NCI-H187 treated with DMSO at 0.1 percent for 48 hours (cell line): ENCODE measurements at regions not wholly inside any gene's neighbourhood (a gene's known extent, or its start where the extent isn't known, plus 50 kb on each side); places are given as distances from the start of the nearest gene placed in this dataset.
"Not testable (repeated sequence)": the region's sequence is repeated elsewhere in the genome, so short reads cannot be mapped to it uniquely, and the experiment has no call there.

Source experiments
- DNase-seq: peaks from one replicate; lab custom pipeline; 2025; lab: John Stamatoyannopoulos, UW

GRCh38 chr18:71075147-71075546 is 786.3 kb downstream of the SOCS6 start:
- no peak for DNase-seq

GRCh38 chr18:71068338-71068737 is 779.5 kb downstream of the SOCS6 start:
- DNase-seq = no peak

GRCh38 chr18:71049893-71050292 is 761.0 kb downstream of the SOCS6 start:
- no peak for DNase-seq

- DNase-seq = no peak
These were observed 759.0 kb downstream of the SOCS6 start for GRCh38 chr18:71047882-71048281.

GRCh38 chr18:71045331-71046065 is 756.7 kb downstream of the SOCS6 start:
- no peak for DNase-seq

- DNase-seq = no peak
These were observed 751.3 kb downstream of the SOCS6 start for GRCh38 chr18:71040161-71040560.

- no peak for DNase-seq
These were observed 749.4 kb downstream of the SOCS6 start for GRCh38 chr18:71038196-71038595.

GRCh38 chr18:71036783-71037182 is 747.9 kb downstream of the SOCS6 start:
- DNase-seq = no peak

- not testable (repeated sequence) for DNase-seq
These were observed 742.7 kb downstream of the SOCS6 start for GRCh38 chr18:71031296-71032191.

GRCh38 chr18:71030085-71030484 is 741.2 kb downstream of the SOCS6 start:
- not testable (repeated sequence) for DNase-seq

DNA sequence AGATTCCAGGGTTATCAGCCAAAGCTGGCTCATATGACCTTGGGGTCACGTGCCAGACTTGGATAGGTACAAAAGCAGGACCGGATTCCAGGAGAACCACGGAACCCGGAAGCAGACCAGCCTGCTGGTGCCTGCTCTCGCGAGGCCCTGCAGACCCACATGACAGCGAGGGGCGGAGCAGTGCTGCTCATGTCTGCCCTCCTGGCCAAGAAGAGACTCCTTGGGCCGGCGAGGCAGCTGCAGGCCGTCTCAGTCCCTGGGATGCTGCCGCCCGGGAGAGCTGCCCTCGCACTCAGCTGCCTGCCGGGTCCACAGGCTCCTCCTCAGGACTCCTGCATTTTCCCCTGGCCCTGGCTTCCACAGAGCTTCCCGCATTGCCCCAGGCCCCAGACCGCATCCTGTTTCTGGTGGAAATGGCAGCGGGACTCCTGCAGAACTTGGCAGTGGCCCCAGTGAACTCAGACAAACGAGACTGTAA is 739.5 kb downstream of the SOCS6 start:
- no peak for DNase-seq

DNA sequence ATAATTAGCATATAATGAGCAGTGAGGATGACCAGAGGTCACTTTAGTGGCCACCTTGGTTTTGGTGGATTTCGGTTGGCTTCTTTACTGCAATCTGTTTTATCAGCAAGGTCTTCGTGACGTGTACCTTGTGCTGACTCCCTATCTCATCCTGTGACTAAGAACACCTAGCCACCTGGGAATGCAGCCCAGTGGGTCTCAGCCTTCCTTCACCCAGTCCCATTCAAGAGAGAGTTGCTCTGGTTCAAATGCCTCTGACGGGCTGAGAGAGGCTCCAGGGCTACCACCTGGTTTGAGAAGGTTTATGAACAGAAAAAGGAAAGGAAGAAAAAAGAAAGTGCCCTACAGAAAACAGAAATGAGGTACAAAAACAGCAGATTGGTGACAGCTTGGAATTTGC is 738.7 kb downstream of the SOCS6 start:
- no peak for DNase-seq

DNA sequence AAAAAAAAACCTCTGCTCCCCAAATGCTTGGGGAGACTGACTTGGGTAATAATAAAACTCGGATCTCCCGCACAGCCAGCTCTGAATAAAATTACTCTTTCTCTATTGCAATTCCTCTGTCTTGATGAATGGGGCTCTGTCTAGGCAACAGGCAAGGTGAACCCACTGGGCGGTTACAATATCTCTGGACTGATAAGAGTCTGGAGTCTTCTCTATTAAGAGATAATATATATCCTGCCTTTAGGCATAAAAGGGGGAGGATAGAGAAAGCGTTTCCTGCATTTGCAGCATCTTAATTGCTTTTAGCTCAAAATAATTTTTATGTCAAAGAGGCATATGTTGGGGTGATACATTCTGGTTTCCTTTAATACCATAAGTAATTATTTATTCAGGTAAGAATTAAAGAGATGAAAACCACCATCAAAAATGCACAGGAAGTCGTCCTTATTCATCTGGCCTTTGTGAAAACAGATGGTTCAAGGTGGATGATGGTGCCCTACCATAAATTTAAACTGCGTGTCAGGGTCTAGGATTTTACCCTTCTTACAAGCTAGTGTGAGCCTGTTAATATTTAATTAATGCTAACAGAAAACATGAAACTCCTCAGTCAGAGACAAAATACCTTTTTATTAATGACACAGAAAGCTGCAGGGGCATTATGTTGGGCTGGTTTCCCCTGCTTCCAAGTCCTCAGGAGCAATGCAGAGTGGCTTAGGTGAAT is 736.8 kb downstream of the SOCS6 start:
- DNase-seq = no peak

DNA sequence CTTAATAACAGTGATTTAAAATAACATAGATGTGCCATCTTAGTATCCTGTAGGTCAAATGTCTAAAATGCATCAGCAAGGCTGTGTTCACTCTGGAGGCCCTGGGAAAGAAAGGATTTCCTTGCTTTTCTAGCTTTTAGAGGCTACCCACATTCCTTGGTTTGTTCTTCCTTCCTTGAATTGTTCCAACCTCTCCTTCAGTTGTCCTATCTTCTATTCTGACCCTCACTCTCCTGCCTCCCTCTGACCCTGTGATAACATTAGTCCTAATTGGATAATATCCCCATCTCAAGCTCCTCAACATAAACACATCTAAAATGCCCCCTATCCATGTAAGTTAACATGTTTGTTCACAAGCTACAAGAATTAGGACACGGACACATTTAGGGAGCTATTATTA is 733.5 kb downstream of the SOCS6 start:
- DNase-seq = no peak

- DNase-seq = no peak
These were observed 732.2 kb downstream of the SOCS6 start for GRCh38 chr18:71021030-71021362.

DNA sequence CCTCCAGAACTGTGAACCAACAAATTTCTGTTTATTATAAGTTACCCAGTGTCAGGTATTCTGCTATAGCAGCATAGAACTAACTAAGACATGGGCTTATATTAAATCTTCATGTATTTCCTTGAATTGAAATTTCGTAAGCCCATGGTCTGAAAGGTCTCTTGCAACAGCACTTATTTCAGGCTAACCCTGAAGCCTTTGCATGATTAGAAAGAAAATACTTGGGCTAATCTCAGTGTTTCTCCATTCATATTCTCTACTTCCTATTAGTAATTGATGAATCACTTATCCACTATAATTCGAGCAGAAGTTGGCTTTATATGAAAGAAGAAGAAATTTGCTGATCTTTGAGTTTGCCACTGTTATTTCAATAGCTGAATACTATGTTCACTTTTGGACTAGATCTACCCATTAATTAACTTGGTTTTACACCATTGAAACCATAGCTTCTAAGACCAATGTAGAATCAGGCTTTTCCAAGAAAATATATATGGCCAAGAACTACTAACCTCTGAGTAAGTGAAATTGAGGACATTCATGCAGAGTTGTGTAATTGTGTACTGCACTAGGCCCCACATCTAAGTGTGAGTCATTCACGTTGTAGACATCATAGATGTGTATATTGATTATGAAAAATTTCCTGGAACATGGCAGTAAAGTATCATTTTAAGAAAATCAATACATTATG is 731.6 kb downstream of the SOCS6 start:
- DNase-seq = no peak

DNA sequence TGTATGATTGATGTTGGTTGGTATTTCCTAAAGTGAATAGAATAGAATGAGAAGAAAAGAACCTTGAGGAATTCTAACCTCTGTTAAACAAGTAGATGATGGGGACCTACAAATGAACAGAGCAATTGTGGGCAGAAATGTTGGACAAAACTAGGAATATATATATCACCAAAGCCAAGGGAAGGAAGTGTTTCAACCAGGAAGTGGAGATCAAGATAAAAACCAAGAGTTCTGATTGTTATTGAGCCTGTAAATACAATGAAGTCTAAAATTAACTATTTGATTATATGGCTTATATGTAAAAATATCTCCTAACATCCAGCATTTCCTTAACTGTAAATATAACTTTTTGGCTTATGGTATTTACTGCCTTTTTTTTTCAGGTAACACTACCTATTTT is 730.0 kb downstream of the SOCS6 start:
- DNase-seq = no peak

DNA sequence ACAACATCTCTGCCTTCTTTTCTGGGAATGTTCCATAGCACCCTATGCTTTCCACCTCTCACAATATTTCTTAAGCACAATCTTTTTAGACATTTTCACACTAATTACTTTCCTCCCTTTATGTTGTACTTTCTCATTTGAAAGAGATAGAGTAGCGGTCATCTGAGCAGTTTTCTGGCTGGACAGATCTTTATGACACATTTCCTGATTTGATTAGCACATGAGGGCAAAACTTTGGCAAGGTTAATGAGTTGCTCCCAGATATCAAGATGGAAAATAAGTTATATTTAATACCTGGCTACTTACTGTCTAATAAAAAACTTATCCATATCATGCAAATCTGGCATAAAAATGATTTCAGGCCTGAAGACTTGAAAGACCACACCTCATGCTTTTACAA is 723.9 kb downstream of the SOCS6 start:
- DNase-seq = no peak

- no peak for DNase-seq
These were observed 722.5 kb downstream of the SOCS6 start for GRCh38 chr18:71011389-71011788.

DNA sequence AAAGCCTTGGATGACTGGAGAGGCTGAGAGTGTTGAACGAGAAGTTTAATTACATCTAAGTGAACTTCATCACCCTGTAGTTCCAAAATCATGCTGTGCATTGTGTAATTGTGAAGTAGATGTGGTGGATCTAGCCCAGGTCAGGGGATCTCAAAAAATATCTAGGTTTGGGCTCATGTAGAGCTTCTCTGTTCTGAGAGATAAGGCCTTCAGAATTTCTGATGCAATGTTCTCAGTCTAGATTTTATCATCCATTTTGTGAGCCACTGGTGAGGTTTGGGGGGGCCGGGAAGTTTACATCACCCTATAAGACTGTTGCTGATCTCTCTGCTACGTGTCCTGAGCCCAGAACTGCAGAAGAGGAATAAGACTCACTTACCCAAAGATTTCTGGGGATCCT is 719.4 kb downstream of the SOCS6 start:
- DNase-seq = no peak

GRCh38 chr18:71001597-71001996 is 712.8 kb downstream of the SOCS6 start:
- DNase-seq = no peak

GRCh38 chr18:70998490-70998889 is 709.6 kb downstream of the SOCS6 start:
- no peak for DNase-seq
